ENCODE measurements at regions not wholly inside any gene's neighbourhood (a gene's known extent, or its start where the extent isn't known, plus 50 kb on each side); places are given as distances from the start of the nearest gene placed in this dataset.

- no peak for TF ChIP-seq CTCF (IDR thresholded peaks at IDR 0.05; ENCODE audit: insufficient read depth, low read length)
- TF ChIP-seq POLR2AphosphoS5 (IDR thresholded peaks at IDR 0.05; ENCODE audit: low read depth) = no peak
- no peak for TF ChIP-seq GABPA (IDR thresholded peaks at IDR 0.05; ENCODE audit: low read depth)
- TF ChIP-seq SPI1 (IDR thresholded peaks at IDR 0.05; ENCODE audit: borderline replicate concordance, low read depth) = no peak
Observed at GRCh38 chr7:85686401-85687181, 499.7 kb upstream of the SEMA3D start.

All from HL-60 (cell line).